Activated CD4-positive, alpha-beta T cell treated with anti-CD3 and anti-CD28 coated beads, Interleukin-2, amount 10 ng/mL, durations not matched to agents 24 days and 14 days (primary cell): ENCODE measurements at regions not wholly inside any gene's neighbourhood (a gene's known extent, or its start where the extent isn't known, plus 50 kb on each side); places are given as distances from the start of the nearest gene placed in this dataset.
"Not testable (repeated sequence)": the region's sequence is repeated elsewhere in the genome, so short reads cannot be mapped to it uniquely, and the experiment has no call there.

ENCODE experiments used
- DNase-seq: peaks from one replicate; pipeline ENCODE4 v3.0.0; 2022
- H3K27ac Mint-ChIP-seq: one replicate; pipeline ENCODE4 v1.8.0; 2022; ENCODE audit warnings: mild to moderate bottlenecking, mixed read lengths
- H3K27me3 Mint-ChIP-seq: one replicate; pipeline ENCODE4 v1.8.0; 2022; ENCODE audit warnings: mixed read lengths
- H3K36me3 Mint-ChIP-seq: one replicate; pipeline ENCODE4 v1.8.0; 2022; ENCODE audit warnings: low read depth, mild to moderate bottlenecking, mixed read lengths
- H3K4me1 Mint-ChIP-seq: one replicate; pipeline ENCODE4 v1.8.0; 2021; ENCODE audit warnings: mixed read lengths
- H3K4me3 Mint-ChIP-seq: one replicate; pipeline ENCODE4 v1.8.0; 2022; ENCODE audit warnings: mild to moderate bottlenecking, moderate library complexity, mixed read lengths
- H3K9me3 Mint-ChIP-seq: one replicate; pipeline ENCODE4 v1.8.0; 2021; ENCODE audit warnings: mixed read lengths
- intact Hi-C: fragments of 100-400 bp; cut with micrococcal nuclease; formaldehyde crosslinking; loops from one replicate; pipeline ENCODE4 v1.15.1; 2023

- H3K9me3 Mint-ChIP-seq = no peaks in the 10 kb centered on the region
- peaks cover 14% of the 10 kb centered on the region for H3K27me3 Mint-ChIP-seq
- no peak overlapping the region for H3K27ac Mint-ChIP-seq
- H3K4me1 Mint-ChIP-seq = no peaks in the 10 kb centered on the region
- H3K36me3 Mint-ChIP-seq = no peaks in the 10 kb centered on the region
- no peak overlapping the region for H3K4me3 Mint-ChIP-seq
- intact Hi-C loops = no loop called here
- DNase-seq = no peak
Observed at GRCh38 chr7:96591900-96592676, 117.6 kb downstream of the SEM1 start.

- peaks cover 11% of the 10 kb centered on the region for H3K27me3 Mint-ChIP-seq
- H3K36me3 Mint-ChIP-seq = no peaks in the 10 kb centered on the region
- H3K27ac Mint-ChIP-seq = no peak overlapping the region
- no peak for DNase-seq
- intact Hi-C loops = no loop called here
- H3K4me1 Mint-ChIP-seq = no peaks in the 10 kb centered on the region
- no peaks in the 10 kb centered on the region for H3K9me3 Mint-ChIP-seq
- H3K4me3 Mint-ChIP-seq = no peak overlapping the region
Observed at GRCh38 chr7:96591159-96591899, 118.3 kb downstream of the SEM1 start.

- intact Hi-C loops = no loop called here
- Mint-ChIP-seq H3K4me3 (no peak overlapping the region), H3K27me3 (peaks cover 6% of the 10 kb centered on the region), H3K9me3 (no peaks in the 10 kb centered on the region), H3K4me1 (no peaks in the 10 kb centered on the region), H3K36me3 (no peaks in the 10 kb centered on the region), H3K27ac (no peak overlapping the region)
- no peak for DNase-seq
Observed at GRCh38 chr7:96589038-96589437, 120.6 kb downstream of the SEM1 start.

GRCh38 chr7:96579119-96579518 is 130.5 kb downstream of the SEM1 start:
- Mint-ChIP-seq H3K27me3 (peaks cover 2% of the 10 kb centered on the region), H3K4me1 (no peaks in the 10 kb centered on the region), H3K27ac (no peak overlapping the region), H3K4me3 (no peak overlapping the region), H3K36me3 (no peaks in the 10 kb centered on the region), H3K9me3 (peaks cover 4% of the 10 kb centered on the region)
- intact Hi-C loops = no loop called here
- no peak for DNase-seq

- intact Hi-C loops = no loop called here
- Mint-ChIP-seq H3K4me1 (no peaks in the 10 kb centered on the region), H3K27ac (no peak overlapping the region), H3K9me3 (peaks cover 5% of the 10 kb centered on the region), H3K36me3 (no peaks in the 10 kb centered on the region), H3K4me3 (no peak overlapping the region), H3K27me3 (peaks cover 2% of the 10 kb centered on the region)
- no peak for DNase-seq
Observed at GRCh38 chr7:96578606-96579005, 131.0 kb downstream of the SEM1 start.

GRCh38 chr7:96563409-96563808 is 146.2 kb downstream of the SEM1 start:
- H3K9me3 Mint-ChIP-seq = no peaks in the 10 kb centered on the region
- no peak for DNase-seq
- H3K4me3 Mint-ChIP-seq = no peak overlapping the region

GRCh38 chr7:96562966-96563365 is 146.7 kb downstream of the SEM1 start:
- no peaks in the 10 kb centered on the region for H3K4me1 Mint-ChIP-seq
- no peak overlapping the region for H3K4me3 Mint-ChIP-seq
- no peaks in the 10 kb centered on the region for H3K9me3 Mint-ChIP-seq
- H3K27me3 Mint-ChIP-seq = no peaks in the 10 kb centered on the region
- no peak overlapping the region for H3K27ac Mint-ChIP-seq
- intact Hi-C loops = no loop called here
- H3K36me3 Mint-ChIP-seq = no peaks in the 10 kb centered on the region
- DNase-seq = no peak

More at GRCh38 chr7:96563409-96563808, 146.2 kb downstream of the SEM1 start:
- no peaks in the 10 kb centered on the region for H3K36me3 Mint-ChIP-seq
- H3K4me1 Mint-ChIP-seq = no peaks in the 10 kb centered on the region
- no peak overlapping the region for H3K27ac Mint-ChIP-seq
- intact Hi-C loops = no loop called here
- H3K27me3 Mint-ChIP-seq = no peaks in the 10 kb centered on the region

GRCh38 chr7:96562458-96562857 is 147.2 kb downstream of the SEM1 start:
- intact Hi-C loops = no loop called here
- Mint-ChIP-seq H3K36me3 (no peaks in the 10 kb centered on the region), H3K4me1 (no peaks in the 10 kb centered on the region), H3K4me3 (no peak overlapping the region), H3K27me3 (no peaks in the 10 kb centered on the region), H3K27ac (no peak overlapping the region), H3K9me3 (no peaks in the 10 kb centered on the region)
- no peak for DNase-seq

GRCh38 chr7:96561892-96562291 is 147.8 kb downstream of the SEM1 start:
- no peak for DNase-seq
- no peaks in the 10 kb centered on the region for H3K9me3 Mint-ChIP-seq
- no peaks in the 10 kb centered on the region for H3K4me1 Mint-ChIP-seq
- no peaks in the 10 kb centered on the region for H3K27me3 Mint-ChIP-seq
- no peak overlapping the region for H3K4me3 Mint-ChIP-seq
- no peak overlapping the region for H3K27ac Mint-ChIP-seq
- no peaks in the 10 kb centered on the region for H3K36me3 Mint-ChIP-seq
- intact Hi-C loops = no loop called here

GRCh38 chr7:96558530-96558929 is 151.1 kb downstream of the SEM1 start:
- intact Hi-C loops = no loop called here
- Mint-ChIP-seq H3K27ac (no peak overlapping the region), H3K27me3 (no peaks in the 10 kb centered on the region), H3K36me3 (no peaks in the 10 kb centered on the region), H3K4me1 (no peaks in the 10 kb centered on the region), H3K4me3 (no peak overlapping the region), H3K9me3 (no peaks in the 10 kb centered on the region)
- no peak for DNase-seq

GRCh38 chr7:96558093-96558492 is 151.6 kb downstream of the SEM1 start:
- Mint-ChIP-seq H3K4me3 (no peak overlapping the region), H3K9me3 (no peaks in the 10 kb centered on the region), H3K4me1 (no peaks in the 10 kb centered on the region), H3K27ac (no peak overlapping the region), H3K36me3 (no peaks in the 10 kb centered on the region), H3K27me3 (no peaks in the 10 kb centered on the region)
- intact Hi-C loops = no loop called here
- no peak for DNase-seq

GRCh38 chr7:96557598-96557997 is 152.0 kb downstream of the SEM1 start:
- H3K27ac Mint-ChIP-seq, H3K36me3 Mint-ChIP-seq, H3K4me3 Mint-ChIP-seq, H3K4me1 Mint-ChIP-seq, H3K9me3 Mint-ChIP-seq, DNase-seq, H3K27me3 Mint-ChIP-seq, intact Hi-C loops: not testable (repeated sequence)

GRCh38 chr7:96548664-96549063 is 161.0 kb downstream of the SEM1 start:
- Mint-ChIP-seq H3K4me1 (no peaks in the 10 kb centered on the region), H3K27me3 (peaks cover 4% of the 10 kb centered on the region), H3K9me3 (no peaks in the 10 kb centered on the region), H3K27ac (no peak overlapping the region), H3K36me3 (no peaks in the 10 kb centered on the region), H3K4me3 (no peak overlapping the region)
- intact Hi-C loops = no loop called here
- DNase-seq = no peak

- no peak overlapping the region for H3K4me3 Mint-ChIP-seq
- H3K4me1 Mint-ChIP-seq = no peaks in the 10 kb centered on the region
- H3K27me3 Mint-ChIP-seq = peaks cover 5% of the 10 kb centered on the region
- DNase-seq = no peak
- H3K9me3 Mint-ChIP-seq = no peaks in the 10 kb centered on the region
- H3K36me3 Mint-ChIP-seq = no peaks in the 10 kb centered on the region
- no peak overlapping the region for H3K27ac Mint-ChIP-seq
- intact Hi-C loops = no loop called here
Observed at GRCh38 chr7:96547371-96547811, 162.3 kb downstream of the SEM1 start.
